HG02642 (cell line): ENCODE measurements at regions not wholly inside any gene's neighbourhood (a gene's known extent, or its start where the extent isn't known, plus 50 kb on each side); places are given as distances from the start of the nearest gene placed in this dataset.
"Not testable (repeated sequence)": the region's sequence is repeated elsewhere in the genome, so short reads cannot be mapped to it uniquely, and the experiment has no call there.

Experiments used
- ATAC-seq: cut with Tn5 transposase; IDR thresholded peaks from one replicate; pipeline ENCODE4 v1.9.1; 2021; ENCODE audit warnings: mild to moderate bottlenecking; ENCODE audit not compliant: unreplicated experiment, poor library complexity

DNA sequence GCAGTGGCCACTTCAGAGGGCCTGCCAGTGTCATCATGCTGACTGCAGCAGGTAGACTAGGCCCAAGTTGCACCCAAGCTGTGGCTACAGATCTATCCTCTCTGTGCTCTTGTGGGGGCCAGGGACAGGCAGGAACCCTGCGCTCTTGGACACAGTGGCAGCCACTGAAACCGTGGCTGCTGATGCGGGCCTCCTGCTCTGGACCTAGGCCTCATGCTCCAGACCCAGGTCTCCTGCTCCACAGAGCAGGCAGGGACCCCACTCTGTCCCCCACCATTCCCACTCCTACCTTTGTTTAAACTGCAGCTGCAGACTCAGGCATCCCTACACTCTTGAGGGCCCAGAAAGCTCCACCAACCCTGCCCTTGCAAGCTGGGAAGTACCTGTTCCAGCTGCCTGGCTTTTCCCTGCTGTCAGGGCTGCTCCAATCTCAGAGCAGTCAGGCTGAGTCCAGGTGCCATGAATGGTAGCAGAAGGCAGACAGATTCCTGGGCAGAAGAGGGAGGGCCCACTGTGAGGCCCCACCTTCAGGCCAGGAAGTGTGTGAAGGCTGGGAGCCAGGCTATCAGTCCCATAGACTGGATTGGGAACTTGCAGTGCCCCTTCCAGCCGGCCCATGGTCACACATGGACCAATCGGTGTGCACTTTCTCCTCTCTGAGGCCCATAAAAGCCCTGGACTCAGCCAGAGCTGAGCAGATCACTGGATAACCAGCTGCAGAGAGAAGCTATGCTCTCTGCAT, 634.0 kb upstream of the SEMA3D start:
- no peak for ATAC-seq

DNA sequence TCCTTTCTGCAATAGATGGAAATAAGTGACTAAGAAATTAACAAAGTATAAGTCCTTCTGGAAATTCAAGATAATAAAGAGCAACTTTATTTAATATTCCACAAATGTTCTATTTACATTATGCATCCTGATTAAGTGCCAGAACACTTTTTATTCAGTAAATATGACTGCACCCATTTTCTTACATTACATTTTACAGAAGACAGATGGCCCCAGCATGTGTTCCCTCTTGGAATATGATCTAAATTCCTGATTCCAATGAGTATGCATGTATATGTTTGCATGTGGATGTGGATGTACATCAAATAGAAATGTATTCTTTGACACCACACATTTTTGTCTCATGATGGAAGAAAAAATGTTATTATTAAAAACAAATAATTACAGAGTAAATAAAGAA, 628.7 kb upstream of the SEMA3D start:
- no peak for ATAC-seq

DNA sequence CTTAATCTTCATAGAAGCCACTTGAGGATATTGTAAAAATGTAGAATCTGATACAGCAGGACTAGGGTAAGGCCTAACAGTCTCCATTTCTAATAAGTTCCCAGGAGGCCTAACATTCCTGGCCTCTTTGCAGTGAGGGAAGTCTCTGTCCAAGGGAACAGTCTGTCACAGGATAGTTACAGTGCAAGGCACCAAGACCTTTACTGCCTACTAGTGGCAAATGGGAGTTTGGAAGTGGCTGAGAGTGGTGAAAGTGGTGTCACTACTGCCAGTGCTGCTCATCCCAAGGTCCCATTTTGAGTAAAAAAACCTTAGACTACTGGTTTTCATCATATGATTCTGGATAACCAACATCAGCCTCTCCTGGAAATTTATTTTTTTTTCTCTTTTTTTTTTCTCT, 619.5 kb upstream of the SEMA3D start:
- no peak for ATAC-seq

DNA sequence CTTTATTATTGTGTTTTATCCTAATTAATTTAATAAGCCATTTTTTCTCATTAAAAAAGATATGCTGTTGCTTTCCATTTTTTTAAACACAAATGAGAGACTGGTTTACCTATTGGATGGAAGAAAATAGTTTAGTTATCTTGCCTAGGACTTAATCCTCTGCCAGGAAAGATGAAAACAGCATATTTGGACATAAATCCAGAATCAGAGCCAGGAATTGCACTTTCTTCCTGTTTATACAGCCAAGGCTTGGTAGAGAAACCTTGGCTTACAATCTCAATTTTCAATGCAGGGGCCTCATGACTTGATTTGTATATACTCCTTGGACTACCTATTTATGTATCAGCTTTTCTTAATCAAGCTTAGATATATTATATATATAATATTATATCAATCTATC, 618.8 kb upstream of the SEMA3D start:
- ATAC-seq: no peak

DNA sequence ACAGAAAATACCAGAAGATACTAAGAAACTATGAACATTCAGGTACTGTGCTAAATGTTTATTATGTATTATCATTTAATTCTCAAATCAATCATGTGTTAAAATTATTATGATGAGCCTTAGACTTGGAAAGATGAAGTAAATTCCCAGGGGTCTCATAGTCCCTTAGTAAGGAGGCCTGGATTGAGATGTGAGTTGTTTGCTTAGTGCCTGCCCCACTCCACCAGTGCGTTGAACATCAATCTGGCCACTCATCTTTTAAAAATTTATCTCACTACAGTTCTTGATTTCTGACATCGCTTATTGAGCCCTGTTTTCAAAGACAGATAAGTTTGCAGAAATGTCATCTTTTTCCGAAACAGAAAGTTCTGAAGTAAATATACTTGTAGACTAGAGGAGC, 618.4 kb upstream of the SEMA3D start:
- ATAC-seq: no peak

DNA sequence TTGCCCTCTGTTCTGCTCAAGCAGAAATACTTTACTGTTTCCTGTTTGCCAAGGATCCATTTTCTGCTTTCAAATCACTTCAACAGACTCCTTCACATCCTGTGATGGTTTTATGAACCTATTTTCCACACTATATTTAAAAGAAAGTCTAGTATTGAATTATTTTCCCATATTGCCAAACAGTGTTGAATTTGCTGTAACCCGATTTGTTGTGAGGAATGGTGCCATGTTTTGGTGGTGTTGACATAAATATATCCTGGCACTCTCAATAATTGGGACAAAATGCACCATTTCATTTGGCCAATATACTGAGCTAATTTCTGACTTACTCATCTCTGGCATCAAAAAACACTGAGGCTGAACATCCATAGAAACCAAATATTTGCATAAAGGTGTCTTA, 615.4 kb upstream of the SEMA3D start:
- no peak for ATAC-seq

DNA sequence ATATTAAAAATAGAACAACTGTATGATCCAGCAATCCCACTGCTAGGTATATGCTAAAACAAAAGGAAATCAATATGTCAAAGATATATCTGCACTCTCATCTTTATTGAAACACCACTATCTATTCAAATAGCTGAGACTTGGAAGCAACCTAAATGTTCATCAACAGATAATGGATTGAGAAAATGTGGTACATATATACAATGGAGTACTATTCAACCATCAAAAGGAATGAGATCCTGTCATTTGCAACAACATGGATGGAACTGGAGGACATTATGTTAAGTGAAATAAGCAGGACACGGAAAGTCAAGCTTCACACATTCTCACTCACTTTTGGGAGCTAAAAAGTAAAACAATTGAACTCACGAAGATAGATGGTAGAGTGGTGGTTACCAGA, 610.1 kb upstream of the SEMA3D start:
- ATAC-seq: no peak

DNA sequence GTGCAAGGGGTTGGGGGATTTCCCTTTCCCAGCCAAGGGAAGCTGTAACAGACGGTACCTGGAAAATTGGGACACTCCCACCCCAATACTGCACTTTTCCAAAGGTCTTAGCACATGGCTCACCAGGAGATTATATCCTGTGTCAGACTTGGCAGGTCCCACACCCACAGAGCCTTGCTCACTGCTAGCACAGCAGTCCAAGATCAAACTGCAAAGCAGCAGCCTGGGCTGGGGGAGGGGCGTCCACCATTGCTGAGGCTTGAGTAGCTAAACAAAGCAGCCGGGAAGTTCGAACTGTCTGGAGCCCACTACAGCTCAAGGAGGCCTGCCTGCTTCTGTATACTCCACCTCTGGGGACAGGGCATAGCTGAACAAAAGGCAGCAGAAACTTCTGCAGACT, 604.2 kb upstream of the SEMA3D start:
- ATAC-seq: not testable (repeated sequence)

DNA sequence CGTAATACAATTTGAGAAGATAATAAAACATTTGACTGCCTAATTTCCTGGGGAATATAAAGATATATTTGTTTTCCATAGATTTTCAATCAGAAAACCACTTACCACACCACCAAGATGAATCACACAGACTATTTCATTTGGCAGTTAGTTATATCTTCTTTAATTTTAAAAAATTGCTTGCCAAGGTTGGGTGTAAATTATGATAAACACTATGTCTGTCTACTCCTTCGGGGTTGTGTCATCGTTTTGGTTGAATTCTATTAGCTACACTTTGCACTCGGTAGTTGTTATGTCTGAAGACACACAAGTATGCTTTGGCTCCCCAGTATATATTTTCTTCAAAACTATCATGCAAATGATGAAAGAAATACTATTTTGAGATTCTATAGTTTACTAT, 594.8 kb upstream of the SEMA3D start:
- ATAC-seq: no peak

DNA sequence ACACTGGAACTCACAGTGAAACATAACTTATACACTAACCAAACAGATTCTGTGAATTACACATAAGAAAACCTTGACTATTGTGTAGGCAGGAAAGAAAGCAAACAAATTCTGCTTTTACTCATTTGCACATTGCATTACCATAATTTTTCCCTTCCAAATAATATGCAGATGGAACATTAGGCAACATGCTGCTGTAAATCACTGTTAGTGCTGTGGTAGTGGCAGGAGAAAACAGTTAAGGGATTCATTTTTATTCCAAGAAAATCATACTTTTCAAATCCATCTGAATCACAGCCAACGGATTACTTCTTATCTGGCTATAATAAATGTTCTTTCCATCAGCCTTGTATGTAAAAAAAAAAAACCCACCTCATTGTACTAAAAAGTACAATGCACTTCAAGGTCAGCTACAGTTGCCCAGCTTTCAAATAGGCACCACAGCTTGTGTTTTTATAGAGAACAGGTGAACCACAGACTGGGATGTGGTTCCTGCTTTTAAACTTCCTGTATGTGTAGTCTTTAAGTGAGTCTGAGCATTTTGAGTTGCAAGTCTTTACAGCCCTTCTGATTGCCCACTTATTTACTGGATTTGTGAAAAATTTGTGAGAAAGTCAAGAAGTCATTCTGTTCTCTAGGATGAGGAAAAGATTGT, 590.0 kb upstream of the SEMA3D start:
- no peak for ATAC-seq

DNA sequence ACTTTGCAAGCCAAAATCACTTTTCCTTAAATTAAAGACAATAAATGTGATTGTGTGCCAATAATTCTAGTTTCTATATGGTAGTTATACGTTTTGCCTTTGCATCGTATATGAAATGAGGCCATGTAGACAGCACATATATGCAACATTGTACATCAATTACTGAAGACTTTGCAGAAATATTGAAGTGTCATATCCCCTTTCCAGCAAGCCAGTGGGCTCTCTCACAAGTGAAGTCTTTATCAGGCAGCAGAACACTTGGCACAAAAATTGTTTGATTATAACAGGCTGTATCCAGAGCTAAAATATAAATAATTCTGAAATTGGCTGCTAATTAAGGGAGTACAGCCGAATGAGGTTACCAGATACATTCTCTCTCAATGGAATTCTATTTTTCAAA, 588.6 kb upstream of the SEMA3D start:
- ATAC-seq: no peak

DNA sequence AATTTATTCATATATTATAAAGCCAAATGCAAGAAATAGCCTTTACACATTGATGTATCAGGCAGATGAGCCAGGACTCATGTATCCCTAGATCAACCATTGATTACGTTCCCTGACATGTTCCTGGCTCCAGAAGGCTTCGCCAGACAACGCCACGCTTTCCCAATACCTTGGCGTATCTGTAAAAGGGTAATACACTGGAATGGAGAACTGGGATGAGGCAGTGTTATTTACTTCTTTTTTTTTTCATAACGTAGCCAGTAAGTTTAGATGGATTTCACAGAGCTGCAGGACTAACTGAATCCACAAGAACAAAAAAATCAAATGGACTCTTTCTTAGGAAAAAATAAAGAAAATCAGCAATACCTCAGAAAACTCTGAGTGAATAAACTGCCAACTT, 588.1 kb upstream of the SEMA3D start:
- no peak for ATAC-seq

DNA sequence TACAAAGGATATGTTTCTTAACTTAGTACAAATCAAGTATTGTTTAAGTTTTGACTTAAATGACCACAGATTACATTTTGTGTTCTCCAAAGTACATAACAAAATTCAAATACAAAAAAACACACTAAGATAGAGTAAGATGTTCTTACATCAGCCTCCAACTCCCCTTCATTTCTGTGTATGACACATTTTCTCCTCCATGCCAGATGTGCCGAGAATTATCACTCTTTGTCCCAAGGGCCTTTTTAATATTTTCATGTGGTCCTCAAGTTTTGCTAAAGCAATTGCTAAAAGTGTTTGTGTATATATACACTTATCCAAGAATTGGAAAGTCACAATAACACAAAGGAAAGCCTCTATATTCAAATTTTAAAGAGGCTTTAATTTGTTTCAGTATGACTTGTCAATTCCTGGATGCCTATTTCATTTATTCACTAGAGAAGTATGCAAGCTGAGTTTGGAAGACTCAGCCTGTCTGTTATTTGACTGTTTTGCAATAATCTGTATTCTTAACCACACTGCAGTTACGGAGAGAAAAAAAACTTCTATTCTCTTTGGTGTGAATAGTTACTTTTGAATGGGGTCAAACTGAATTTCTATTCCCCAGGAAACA, 586.4 kb upstream of the SEMA3D start:
- no peak for ATAC-seq

DNA sequence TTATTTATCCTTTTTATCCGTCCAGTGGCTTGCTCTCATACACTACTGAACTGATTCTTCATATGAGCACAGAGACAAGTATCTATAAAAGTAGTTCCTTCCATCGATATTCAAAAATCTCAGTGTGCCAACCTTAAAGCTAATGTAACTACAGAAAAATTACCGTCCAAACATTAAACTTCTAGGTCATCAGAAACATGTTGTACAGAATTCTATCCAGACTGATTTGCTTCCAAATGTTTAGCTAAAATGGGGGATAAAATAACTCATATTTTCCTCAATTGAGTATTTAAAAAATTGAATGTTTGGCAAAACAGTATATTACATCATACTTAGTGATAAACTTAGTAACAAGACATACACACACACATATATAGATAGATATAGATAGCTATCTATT, 584.7 kb upstream of the SEMA3D start:
- no peak for ATAC-seq

DNA sequence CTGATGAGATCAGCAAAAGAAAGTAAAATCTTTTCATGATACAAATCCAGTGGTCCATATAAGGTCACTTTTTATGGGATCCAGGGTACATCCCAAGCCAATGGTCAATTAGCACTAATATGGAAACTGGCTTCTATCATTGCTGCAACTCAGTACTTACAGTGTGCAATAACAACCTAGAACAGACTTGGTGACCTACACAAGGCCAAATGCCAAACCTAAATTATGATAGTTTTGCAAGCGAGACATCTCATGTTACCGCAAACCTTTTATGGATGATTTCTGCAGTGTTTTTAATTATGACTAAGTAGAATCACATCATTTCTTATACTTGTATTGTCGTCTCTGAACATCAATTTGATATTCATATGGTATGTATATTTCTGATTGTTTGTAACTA, 583.5 kb upstream of the SEMA3D start:
- ATAC-seq: no peak

DNA sequence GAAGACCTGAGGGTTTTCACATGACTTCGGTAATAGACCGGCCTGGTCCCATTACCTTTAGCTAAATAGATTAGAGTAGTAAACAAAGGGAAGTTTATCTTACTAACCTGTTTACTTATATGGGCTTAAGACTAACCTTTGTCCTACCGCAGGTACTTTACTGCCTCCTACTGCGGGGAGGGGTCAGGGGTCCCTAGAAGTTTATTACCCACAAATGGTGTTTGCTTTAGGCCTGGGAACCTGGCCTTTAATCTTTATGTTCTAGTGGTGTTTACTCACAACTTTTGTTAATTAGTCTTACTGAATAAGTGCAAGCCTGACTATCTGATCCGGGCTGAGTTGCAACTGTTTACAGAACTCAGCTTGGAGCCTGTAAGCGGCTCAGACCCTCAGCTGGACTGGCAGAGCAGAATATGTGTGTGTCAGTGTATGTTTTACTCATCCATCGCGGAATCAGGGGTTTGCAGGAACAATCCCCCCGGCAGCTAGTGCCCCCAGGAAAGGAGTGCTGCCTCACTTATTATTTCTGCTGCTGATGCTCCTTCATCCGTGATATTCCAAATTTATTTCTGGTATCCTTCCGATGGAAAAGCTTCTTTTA, 578.9 kb upstream of the SEMA3D start:
- ATAC-seq: no peak

DNA sequence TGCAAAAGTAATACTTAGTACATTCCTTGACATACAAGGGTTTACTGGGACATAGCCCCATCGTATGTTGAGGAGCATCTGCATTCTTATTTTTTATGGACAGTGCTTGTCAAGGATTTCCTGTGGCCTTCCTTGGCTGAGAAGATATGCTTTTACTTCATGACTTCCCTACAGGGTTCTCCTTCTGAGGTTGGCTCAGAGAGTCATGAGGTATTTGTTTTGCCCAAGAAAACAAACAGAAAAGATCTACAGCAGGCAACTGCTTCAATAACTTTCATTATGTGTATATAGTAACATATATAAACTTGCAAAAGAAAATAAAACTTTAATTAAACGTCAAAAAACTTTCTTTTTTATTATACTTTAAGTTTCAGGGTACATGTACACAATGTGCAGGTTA, 577.2 kb upstream of the SEMA3D start:
- ATAC-seq: no peak

DNA sequence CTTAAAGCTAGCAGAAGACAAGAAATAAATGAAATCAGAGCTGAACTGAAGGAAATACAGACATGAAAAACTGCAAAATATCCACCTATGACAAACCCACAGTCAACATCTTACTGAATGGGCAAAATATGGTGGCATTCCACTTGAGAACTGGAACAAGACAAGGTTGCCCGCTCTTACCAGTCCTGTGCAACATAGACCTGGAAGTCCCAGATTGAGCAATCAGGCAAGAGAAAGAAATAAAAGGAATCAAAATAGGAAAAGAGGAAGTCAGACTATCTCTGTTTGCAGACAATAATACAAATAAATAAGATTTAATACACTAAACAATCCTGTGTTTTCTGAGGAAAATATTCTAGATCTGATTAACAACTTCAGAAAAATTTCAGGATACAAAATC, 570.5 kb upstream of the SEMA3D start:
- ATAC-seq: no peak

DNA sequence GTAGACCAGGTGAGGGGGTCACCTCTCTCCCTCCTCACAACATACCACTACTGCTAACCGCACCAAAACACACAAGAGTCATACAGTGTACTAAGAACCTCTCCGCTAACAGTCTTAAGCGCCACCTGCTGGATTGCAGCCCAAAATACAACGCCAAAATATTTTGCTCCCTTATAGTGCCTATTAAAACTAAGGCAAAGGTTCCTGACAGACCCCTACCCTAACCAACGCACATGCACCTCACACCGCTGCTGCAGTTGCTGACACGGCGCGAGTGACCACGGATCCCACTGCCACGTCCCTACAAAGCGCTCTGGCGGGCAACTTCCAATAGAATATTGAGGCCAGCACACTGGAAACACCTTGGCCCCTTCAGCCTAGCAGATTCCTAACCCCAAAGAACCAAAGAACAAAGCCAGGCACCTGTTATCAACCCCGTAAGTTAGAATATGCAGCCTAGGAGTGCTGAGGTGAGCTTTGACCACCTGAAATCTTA, 563.6 kb upstream of the SEMA3D start:
- ATAC-seq: peak; percentile 95

DNA sequence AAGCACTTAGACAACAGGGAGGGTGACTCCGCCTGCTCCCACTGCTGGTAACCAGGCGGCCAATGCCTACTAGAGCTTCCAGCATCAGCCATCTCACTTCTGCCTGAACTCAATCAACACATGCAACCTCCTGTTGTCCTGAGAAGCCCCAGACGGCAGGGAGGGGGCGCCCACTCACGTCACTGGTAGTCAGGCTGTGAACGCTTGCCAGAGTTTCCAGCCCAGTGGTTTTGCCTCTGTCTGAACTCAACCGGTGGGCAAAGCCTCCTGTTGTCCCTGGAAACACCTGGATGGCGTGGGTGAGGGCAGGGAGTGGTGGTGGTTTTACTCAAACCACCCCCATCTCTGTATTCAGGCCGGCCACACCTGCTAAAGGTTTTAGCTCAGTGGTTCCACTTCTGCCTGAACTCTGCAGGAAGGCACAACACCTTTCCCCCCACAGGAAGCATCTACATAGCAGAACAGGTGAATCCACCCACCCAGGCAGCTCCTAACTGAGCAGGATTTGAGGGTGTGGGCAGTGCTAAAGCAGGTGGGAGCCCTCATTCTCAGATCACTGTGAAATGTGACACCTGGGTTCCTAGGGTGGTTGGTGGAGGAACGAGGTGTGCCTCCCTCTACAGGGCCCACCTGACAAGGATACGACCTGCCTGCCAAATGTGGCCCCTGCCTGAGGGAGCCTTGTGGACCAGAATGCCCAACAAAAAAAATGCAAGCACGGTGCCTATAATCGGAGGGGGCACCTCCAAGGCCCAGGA, 563.0 kb upstream of the SEMA3D start:
- ATAC-seq: peak; percentile 34

DNA sequence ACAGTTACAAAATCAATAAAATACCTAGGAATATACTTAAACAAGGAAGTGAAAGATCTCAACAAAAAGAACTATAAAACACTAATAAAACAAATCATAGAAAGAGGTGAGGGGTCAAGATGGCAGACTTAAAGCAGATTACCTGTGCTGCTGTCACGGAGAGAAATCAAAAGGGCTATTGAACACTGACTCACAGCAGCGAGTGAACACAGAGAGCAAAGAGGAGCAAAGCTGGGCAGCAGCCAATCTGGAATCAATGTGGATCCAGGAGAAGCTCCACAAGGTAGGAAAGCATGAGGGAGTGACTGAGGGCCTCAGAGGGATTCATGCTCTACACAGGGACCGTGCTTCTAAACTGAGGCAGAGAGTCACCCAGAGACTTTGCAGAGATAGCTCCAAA, 562.0 kb upstream of the SEMA3D start:
- ATAC-seq: no peak
